ENCODE measurements at regions not wholly inside any gene's neighbourhood (a gene's known extent, or its start where the extent isn't known, plus 50 kb on each side); places are given as distances from the start of the nearest gene placed in this dataset.

- no peak overlapping the region for H3K27ac ChIP-seq
- no peaks in the 10 kb centered on the region for H3K27me3 ChIP-seq
- DNase-seq (no peak), ATAC-seq (no peak)
- H3K4me1 ChIP-seq, result peaks cover 6 to 11% of the 10 kb centered on the region in 2 donors
- intact Hi-C loops (cut with DNase I), result no loop called here
- no peak overlapping the region for H3K4me3 ChIP-seq
- H3K9me3 ChIP-seq, result no peaks in the 10 kb centered on the region
- H3K36me3 ChIP-seq, result no peaks in the 10 kb centered on the region
- TF ChIP-seq CTCF (IDR thresholded peaks at IDR 0.05), result no peak
Observed at GRCh38 chr14:89624500-89625156, 207.6 kb upstream of the FOXN3 start.

GRCh38 chr14:89621791-89622638, 205.0 kb upstream of the FOXN3 start:
- no peak for DNase-seq
- no peak overlapping the region for H3K4me3 ChIP-seq
- TF ChIP-seq CTCF (IDR thresholded peaks at IDR 0.05), result no peak
- no peaks in the 10 kb centered on the region for H3K36me3 ChIP-seq
- H3K4me1 ChIP-seq, result peaks cover 6 to 32% of the 10 kb centered on the region in 2 donors
- no peaks in the 10 kb centered on the region for H3K27me3 ChIP-seq
- intact Hi-C loops (cut with DNase I), result no loop called here
- ATAC-seq, result no peak
- H3K27ac ChIP-seq, result no peak overlapping the region
- no peaks in the 10 kb centered on the region for H3K9me3 ChIP-seq

- Histone ChIP-seq H3K36me3 (no peaks in the 10 kb centered on the region), H3K27me3 (no peaks in the 10 kb centered on the region), H3K4me3 (no peak overlapping the region), H3K4me1 (peaks cover 8 to 42% of the 10 kb centered on the region in 2 donors), H3K9me3 (no peaks in the 10 kb centered on the region), H3K27ac (peak overlapping the region in 1 of 2 donors; percentile 33)
- no peak for DNase-seq
- no peak for TF ChIP-seq CTCF (IDR thresholded peaks at IDR 0.05)
- intact Hi-C loops (cut with DNase I), result no loop called here
- no peak for ATAC-seq
Observed at GRCh38 chr14:89621009-89621421, 204.0 kb upstream of the FOXN3 start.

- H3K27ac ChIP-seq, result peak overlapping the region in 1 of 2 donors; percentile 33
- intact Hi-C loops (cut with DNase I), result no loop called here
- H3K27me3 ChIP-seq, result no peaks in the 10 kb centered on the region
- H3K9me3 ChIP-seq, result no peaks in the 10 kb centered on the region
- no peak for DNase-seq
- ATAC-seq, result no peak
- no peak for TF ChIP-seq CTCF (IDR thresholded peaks at IDR 0.05)
- no peaks in the 10 kb centered on the region for H3K36me3 ChIP-seq
- peaks cover 5 to 48% of the 10 kb centered on the region in 2 donors for H3K4me1 ChIP-seq
- no peak overlapping the region for H3K4me3 ChIP-seq
Observed at GRCh38 chr14:89620436-89620835, 203.4 kb upstream of the FOXN3 start.

- ATAC-seq, result no peak
- H3K36me3 ChIP-seq, result no peaks in the 10 kb centered on the region
- no peaks in the 10 kb centered on the region for H3K9me3 ChIP-seq
- H3K4me3 ChIP-seq, result peak overlapping the region; percentile 58 to 69
- TF ChIP-seq CTCF (IDR thresholded peaks at IDR 0.05), result no peak
- intact Hi-C loops (cut with DNase I), result no loop called here
- peak overlapping the region in 1 of 2 donors; percentile 82 for H3K27ac ChIP-seq
- H3K4me1 ChIP-seq, result peaks cover 2 to 51% of the 10 kb centered on the region in 2 donors
- no peak for DNase-seq
- H3K27me3 ChIP-seq, result no peaks in the 10 kb centered on the region
Observed at GRCh38 chr14:89619596-89619995, 202.6 kb upstream of the FOXN3 start.

All from left lung (tissue), 4 donors.